A549 (cell line): ENCODE measurements at regions not wholly inside any gene's neighbourhood (a gene's known extent, or its start where the extent isn't known, plus 50 kb on each side); places are given as distances from the start of the nearest gene placed in this dataset.

Experiments
- ATAC-seq, 2 experiments: fragments of 200-7000 bp in 1 of 2; fragments of >200 bp in 1 of 2; cut with Nextera tagmentation in 1 of 2; cut with Tn5 transposase in 1 of 2; 3 replicates each; pipeline versions ENCODE4 v1.8.0 to v1.9.1; 2018 to 2020; ENCODE audit warnings: mild to moderate bottlenecking in 1 of 2, moderate library complexity in 1 of 2
- CTCF ChIA-PET: fragments of 300-600 bp; sonication (Branson Sonifier 250); formaldehyde crosslinking; extraction: SDS; loops from one replicate; lab custom pipeline; 2021; ENCODE audit warnings: antibody characterized with exemption, inconsistent platforms; lab: Yijun Ruan, JAX
- POLR2A ChIA-PET: fragments of 350-600 bp; formaldehyde crosslinking; extraction: SDS; loops from one replicate; lab custom pipeline; 2021; ENCODE audit warnings: antibody characterized with exemption, inconsistent platforms; lab: Yijun Ruan, JAX
- DNase-seq, 2 experiments: peaks; one replicate each; pipeline versions ENCODE4 v3.0.0 to v3.0.0-alpha.2; 2011 to 2016; ENCODE audit warnings: low read depth in 1 of 2, low spot score in 1 of 2
- FAIRE-seq: peaks from 2 replicates; lab custom pipeline; 2011; peaks lifted over from hg19 to GRCh38; lab: Jason Lieb, UNC
- H3K27ac ChIP-seq, 2 experiments: fragments of >200 bp; sonication (Bioruptor Twin); formaldehyde crosslinking; 3 replicates each; pipeline ENCODE4 v1.5.1; 2016 to 2017
- H3K4me1 ChIP-seq: fragments of >200 bp; sonication (Bioruptor Twin); formaldehyde crosslinking; 3 replicates; pipeline ENCODE4 v1.6.1; 2016
- H3K4me2 ChIP-seq: fragments of >200 bp; sonication (Bioruptor Twin); formaldehyde crosslinking; 3 replicates; pipeline ENCODE4 v1.6.1; 2016
- H3K4me3 ChIP-seq: fragments of >200 bp; sonication (Bioruptor Twin); formaldehyde crosslinking; 3 replicates; pipeline ENCODE4 v1.5.1; 2016
- H3K9me3 ChIP-seq: fragments of >200 bp; sonication (Bioruptor Twin); formaldehyde crosslinking; 3 replicates; pipeline ENCODE4 v1.6.1; 2016
- CBX2 ChIP-seq: fragments of 200-600 bp; sonication (generic); IDR thresholded peaks from 2 replicates; pipeline ENCODE4 v1.6.1; 2016; ENCODE audit warnings: low read depth, mild to moderate bottlenecking, borderline replicate concordance
- CHD4 ChIP-seq: fragments of 200-600 bp; sonication (generic); IDR thresholded peaks from 2 replicates; pipeline ENCODE4 v1.6.1; 2016; ENCODE audit warnings: antibody characterized with exemption, mild to moderate bottlenecking, borderline replicate concordance
- EHF ChIP-seq: fragments of 250-450 bp; sonication (Bioruptor Pico); IDR thresholded peaks from 2 replicates; pipeline ENCODE4 v1.5.0; 2020; ENCODE audit warnings: mild to moderate bottlenecking
- ELK1 ChIP-seq: fragments of 150-350 bp; IDR thresholded peaks from 2 replicates; pipeline ENCODE4 v1.6.1; 2014; ENCODE audit warnings: low read depth, mild to moderate bottlenecking, low read length
- HMGXB4 ChIP-seq: fragments of 250-450 bp; sonication (Bioruptor Pico); IDR thresholded peaks from 2 replicates; pipeline ENCODE4 v1.5.0; 2021; ENCODE audit warnings: mild to moderate bottlenecking, moderate library complexity, borderline replicate concordance
- JUN ChIP-seq, 2 experiments: fragments of >200 bp; sonication (Bioruptor Twin); formaldehyde crosslinking; IDR thresholded peaks; 2 replicates in 1 of 2; 3 replicates in 1 of 2; pipeline ENCODE4 v1.6.1; 2016 to 2017
- KDM5A ChIP-seq: fragments of 200-600 bp; sonication (generic); IDR thresholded peaks from 2 replicates; pipeline ENCODE4 v1.6.1; 2016; ENCODE audit warnings: antibody characterized with exemption, mild to moderate bottlenecking
- MAZ ChIP-seq: fragments of 150-350 bp; IDR thresholded peaks from 2 replicates; pipeline ENCODE4 v1.6.1; 2014; ENCODE audit warnings: antibody characterized with exemption, low read depth, low read length, borderline replicate concordance
- PBX3 ChIP-seq: IDR thresholded peaks from 2 replicates; pipeline ENCODE4 v1.6.1; 2012
- PHF8 ChIP-seq: fragments of 200-600 bp; sonication (generic); IDR thresholded peaks from 2 replicates; pipeline ENCODE4 v1.6.1; 2016; ENCODE audit warnings: low read depth, mild to moderate bottlenecking, antibody characterized with exemption, moderate library complexity, borderline replicate concordance
- POLR2A ChIP-seq: IDR thresholded peaks from 2 replicates; pipeline ENCODE4 v1.6.1; 2012; ENCODE audit warnings: mild to moderate bottlenecking, low read length
- RARB ChIP-seq: fragments of 250-450 bp; sonication (Bioruptor Pico); IDR thresholded peaks from 2 replicates; pipeline ENCODE4 v1.8.0; 2021; ENCODE audit warnings: mild to moderate bottlenecking, moderate library complexity
- RNF2 ChIP-seq: fragments of 200-600 bp; sonication (generic); IDR thresholded peaks from 2 replicates; pipeline ENCODE4 v1.6.1; 2016; ENCODE audit warnings: low read depth, mild to moderate bottlenecking, antibody characterized with exemption, moderate library complexity, borderline replicate concordance
- SMC3 ChIP-seq: fragments of >200 bp; sonication (Bioruptor Twin); formaldehyde crosslinking; IDR thresholded peaks from 3 replicates; pipeline ENCODE4 v1.6.1; 2018; ENCODE audit warnings: inconsistent platforms
- TP53 ChIP-seq: fragments of 250-450 bp; sonication (Bioruptor Pico); IDR thresholded peaks from 2 replicates; pipeline ENCODE4 v1.5.0; 2021; ENCODE audit warnings: mild to moderate bottlenecking, moderate library complexity
- ZC3H11A ChIP-seq: fragments of 450-650 bp; IDR thresholded peaks from 2 replicates; pipeline ENCODE4 v1.6.1; 2014; ENCODE audit warnings: antibody characterized with exemption, mild to moderate bottlenecking
- ZNF302 ChIP-seq: fragments of 250-450 bp; sonication (Bioruptor Pico); IDR thresholded peaks from 2 replicates; pipeline ENCODE4 v1.9.0; 2021; ENCODE audit warnings: inconsistent platforms, mild to moderate bottlenecking, moderate library complexity
- WGBS: methylation state at CpG from one replicate; pipeline ENCODE4 v1.1.6; 2017; ENCODE audit errors: missing lambda C conversion rate; 5-methylcytosine and 5-hydroxymethylcytosine counted together

- no peaks in the 10 kb centered on the region for H3K9me3 ChIP-seq
- H3K27ac ChIP-seq, result no peak overlapping the region
- no peaks in the 10 kb centered on the region for H3K4me1 ChIP-seq
- POLR2A ChIA-PET, result no interaction called here
- ATAC-seq (no peak), DNase-seq (no peak)
- H3K4me3 ChIP-seq, result no peak overlapping the region
- no peak for TF ChIP-seq PHF8
- no peak for TF ChIP-seq TP53 (CRISPR knock-in tag)
- no peak for TF ChIP-seq EHF (CRISPR knock-in tag)
- TF ChIP-seq PBX3, result no peak
- TF ChIP-seq JUN (IDR thresholded peaks at IDR 0.05), result no peak
- TF ChIP-seq CHD4, result no peak
- TF ChIP-seq, all 56 proteins: peak for 0
- CTCF ChIA-PET, result interaction anchor here (0.8 to 1.0 kb wide), 2 partner anchors 9 to 255 kb away, joined by 3 read pairs; no protein-coding TSS in a partner anchor
- FAIRE-seq, result no peak
- no peak overlapping the region for H3K4me2 ChIP-seq
- WGBS, result 81% methylated on average over 1 of the region's 1 CpG
Measured at GRCh38 chr2:55973673-55974072, 50.1 kb upstream of the EFEMP1 start.

GRCh38 chr2:55976681-55977080 lies 53.1 kb upstream of the EFEMP1 start:
- ChIA-PET CTCF (interaction anchor here (1.2 to 2.7 kb wide), 6 partner anchors 8 to 254 kb away, joined by 3 to 11 read pairs (median 5); no protein-coding TSS in a partner anchor), POLR2A (interaction anchor here (1.0 kb wide), 1 partner anchor 22 kb away, joined by 3 read pairs; no protein-coding TSS in a partner anchor)
- TF ChIP-seq KDM5A (no peak), CBX2 (no peak), RARB (CRISPR knock-in tag) (no peak), ZC3H11A (no peak), SMC3 (no peak), RNF2 (no peak), MAZ (no peak), HMGXB4 (CRISPR knock-in tag) (no peak), ZNF302 (no peak)
- Histone ChIP-seq H3K27ac (no peak overlapping the region), H3K4me2 (no peak overlapping the region), H3K9me3 (no peaks in the 10 kb centered on the region), H3K4me3 (no peak overlapping the region), H3K4me1 (no peaks in the 10 kb centered on the region)
- no peak for FAIRE-seq
- no peak for DNase-seq
- no peak for ATAC-seq

- ATAC-seq, result no peak
- no peaks in the 10 kb centered on the region for H3K9me3 ChIP-seq
- ChIA-PET CTCF (no interaction called here), POLR2A (no interaction called here)
- FAIRE-seq, result no peak
- H3K4me3 ChIP-seq, result no peak overlapping the region
- H3K4me1 ChIP-seq, result no peaks in the 10 kb centered on the region
- no peak for DNase-seq
- H3K4me2 ChIP-seq, result no peak overlapping the region
- TF ChIP-seq KDM5A (no peak), POLR2A (no peak), ELK1 (no peak), ZNF302 (no peak)
- WGBS, result 92% methylated on average over 1 of the region's 1 CpG
- H3K27ac ChIP-seq, result no peak overlapping the region
Measured at GRCh38 chr2:55985406-55985805, 61.8 kb upstream of the EFEMP1 start.
